Hematopoietic multipotent progenitor cell treated with erythropoietin and hydrocortisone succinate and interleukin-3 and kit ligand, for 4 days (in vitro differentiated cells): ENCODE measurements at regions not wholly inside any gene's neighbourhood (a gene's known extent, or its start where the extent isn't known, plus 50 kb on each side); places are given as distances from the start of the nearest gene placed in this dataset.
"Not testable (repeated sequence)": the region's sequence is repeated elsewhere in the genome, so short reads cannot be mapped to it uniquely, and the experiment has no call there.

Experiments
- DNase-seq: peaks from one replicate; pipeline ENCODE4 v3.0.0-alpha.2; 2015

DNA sequence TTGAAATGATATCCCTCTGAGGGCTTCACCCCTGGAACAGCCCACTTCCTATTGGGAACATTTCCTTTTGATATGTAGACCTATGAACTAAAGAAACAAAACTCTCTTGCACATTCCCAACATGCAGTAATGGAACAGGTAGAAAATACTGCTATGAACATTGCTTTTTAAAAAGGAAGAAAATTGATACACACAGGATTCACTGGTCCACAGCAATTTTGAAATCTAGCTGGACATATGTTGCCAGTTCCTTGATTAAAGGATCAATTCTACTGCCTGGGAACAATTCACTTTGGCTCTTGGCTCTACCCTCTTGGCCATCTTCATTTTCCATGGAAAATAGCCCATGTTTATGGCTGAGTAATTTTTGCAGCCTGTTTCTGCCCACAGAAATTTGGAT lies 74.9 kb upstream of the ZNF280D start:
- DNase-seq, result no peak

- DNase-seq, result no peak
Measured at GRCh38 chr15:56806148-56806536, 72.8 kb upstream of the ZNF280D start.

DNA sequence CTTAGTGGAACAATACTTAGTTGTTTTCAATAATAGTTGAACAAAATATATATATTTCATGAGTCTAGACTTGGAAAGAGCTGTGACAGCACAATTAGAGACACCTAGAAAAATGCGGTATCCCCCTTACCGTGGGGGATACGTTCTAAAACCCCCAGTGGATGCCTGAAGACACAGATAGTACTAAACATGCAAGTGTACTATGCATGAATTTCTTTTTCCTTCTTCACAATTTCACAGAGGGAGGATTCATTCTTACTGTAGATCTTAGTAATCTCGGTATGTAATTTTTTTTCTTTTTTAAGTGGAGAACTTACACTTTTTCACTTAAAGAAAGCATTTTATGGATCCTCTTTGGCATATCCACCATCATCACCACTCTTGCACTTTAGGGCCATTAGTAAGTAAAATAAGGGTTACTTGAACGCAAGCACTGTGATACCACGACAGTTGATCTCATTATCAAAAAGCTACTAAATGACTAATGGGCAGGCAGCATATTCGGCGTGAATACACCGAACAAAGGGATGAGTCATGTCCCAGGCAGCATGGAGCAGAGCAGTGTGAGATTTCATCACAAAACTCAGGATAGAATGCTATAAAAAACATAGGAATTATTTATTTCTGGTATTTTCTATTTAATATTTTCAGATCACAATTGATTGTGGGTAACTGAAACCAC lies 72.3 kb upstream of the ZNF280D start:
- peak; percentile 31 for DNase-seq

- DNase-seq, result no peak
Measured at GRCh38 chr15:56804938-56805337, 71.6 kb upstream of the ZNF280D start.

DNA sequence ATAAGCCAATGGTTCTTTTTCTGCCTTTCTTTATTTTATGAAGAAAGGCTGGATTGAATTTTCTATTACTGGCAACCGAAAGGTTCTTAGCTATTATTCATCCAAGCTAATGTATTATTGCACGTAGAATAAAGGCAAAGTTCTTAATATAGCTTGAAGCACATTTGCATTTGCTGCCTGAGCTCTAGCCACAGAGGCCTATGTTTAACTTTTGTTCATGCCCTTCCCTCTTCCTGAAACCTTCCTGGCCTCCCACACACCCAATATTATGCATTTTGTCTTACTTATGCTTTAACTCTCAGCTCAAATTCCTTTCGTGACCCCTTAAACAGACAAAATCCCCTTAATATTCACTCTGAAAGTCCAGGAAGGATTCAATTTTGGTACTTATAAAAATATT lies 71.0 kb upstream of the ZNF280D start:
- DNase-seq, result no peak

DNA sequence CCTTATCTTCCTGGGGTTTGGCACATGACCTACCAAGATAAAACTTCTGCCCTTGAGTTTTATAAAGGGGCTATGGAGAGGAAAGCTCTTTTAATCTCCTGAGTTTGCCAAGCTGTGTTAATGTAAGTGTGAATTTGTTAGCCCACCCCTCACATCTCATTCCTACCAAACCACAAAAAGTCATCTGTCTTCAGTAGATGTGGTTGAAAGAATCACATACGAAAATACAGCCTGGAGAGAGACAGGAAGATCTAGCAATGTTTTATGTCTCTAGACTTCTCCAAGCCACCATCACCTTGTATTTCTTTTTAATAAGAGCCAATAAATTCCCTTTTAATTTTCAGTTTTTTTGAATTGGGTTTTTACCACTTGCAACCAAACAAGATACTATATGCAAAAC lies 68.9 kb upstream of the ZNF280D start:
- peak; percentile 23 for DNase-seq

GRCh38 chr15:56798639-56799038 lies 65.3 kb upstream of the ZNF280D start:
- no peak for DNase-seq

DNA sequence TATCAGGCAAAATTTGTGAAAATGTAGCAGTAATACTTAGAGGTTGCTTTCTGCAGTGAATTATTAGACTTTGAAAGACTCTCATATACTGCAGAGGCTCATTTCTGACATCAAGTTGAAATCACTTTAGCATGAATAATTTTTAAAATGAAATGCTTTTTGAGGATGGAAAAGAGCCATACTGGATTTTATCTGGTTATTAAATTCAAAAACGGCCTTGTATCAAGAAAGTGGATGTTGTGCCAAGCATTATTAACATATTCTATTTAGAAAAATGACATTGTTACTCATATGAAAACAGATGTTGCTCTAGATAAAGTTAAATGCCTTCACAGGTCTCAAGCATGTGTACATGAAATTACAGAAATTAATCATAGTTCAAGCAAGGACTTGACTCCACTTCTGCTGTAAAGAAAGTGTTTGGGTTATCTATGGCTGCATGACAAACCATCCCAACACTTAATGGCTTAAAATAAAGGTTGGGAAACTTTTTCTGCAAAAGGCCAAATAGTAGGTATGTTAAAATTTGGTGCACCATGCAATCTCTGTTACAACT lies 64.5 kb upstream of the ZNF280D start:
- no peak for DNase-seq

- DNase-seq, result no peak
Measured at GRCh38 chr15:56795502-56795901, 62.2 kb upstream of the ZNF280D start.

DNA sequence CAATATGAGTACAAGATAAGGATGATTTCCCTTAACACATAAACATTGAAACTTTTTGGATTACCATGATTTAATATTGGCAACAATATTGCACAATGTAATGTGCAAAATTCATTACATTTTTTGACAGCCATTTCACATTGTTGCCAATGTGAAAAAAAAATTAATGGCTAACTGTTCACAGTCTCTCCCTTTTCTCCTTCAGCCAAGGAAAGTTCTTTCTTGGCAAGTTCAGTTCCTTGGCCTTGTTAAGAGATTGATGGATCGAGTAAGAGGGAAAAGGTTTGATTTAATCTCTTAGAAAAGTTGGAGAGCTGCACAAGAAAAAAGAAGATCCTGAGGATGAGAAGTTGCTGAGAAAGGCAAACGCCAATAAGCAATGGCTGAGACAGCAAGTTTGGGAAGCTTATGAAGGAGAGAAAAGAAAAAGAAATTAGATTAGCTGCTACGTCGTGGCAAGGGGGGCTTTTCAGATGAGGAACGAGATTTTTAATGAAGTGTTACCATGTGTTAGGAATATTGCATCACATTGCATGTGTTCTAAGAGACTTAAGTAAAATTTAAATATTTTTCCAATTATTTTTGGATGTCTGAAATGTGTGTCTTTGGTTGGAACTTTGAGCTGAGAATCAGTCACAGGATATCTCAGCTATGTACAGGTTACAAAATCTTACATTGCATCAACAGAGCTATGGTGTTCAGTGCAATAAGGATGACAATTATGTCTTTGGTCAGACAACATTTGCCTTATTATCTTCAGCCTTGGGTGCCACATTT lies 61.4 kb upstream of the ZNF280D start:
- DNase-seq, result no peak

DNA sequence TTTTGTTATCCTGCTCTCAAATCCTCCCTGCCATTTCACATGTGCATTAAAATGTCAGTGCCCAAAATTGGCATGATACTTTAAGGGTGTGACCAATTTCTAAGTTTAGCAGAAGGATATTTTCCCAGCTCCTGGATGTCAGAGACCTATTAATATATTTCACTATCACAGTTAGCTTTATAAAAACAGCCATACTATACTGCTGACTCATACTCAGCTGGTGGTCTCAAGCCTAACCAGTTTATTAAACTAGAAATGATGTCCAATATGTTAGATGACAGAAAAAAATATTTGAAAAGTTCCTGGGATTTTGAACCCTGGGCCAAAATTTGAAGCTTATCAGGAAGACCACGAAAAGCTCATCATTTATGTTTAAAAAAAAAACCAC lies 60.9 kb upstream of the ZNF280D start:
- no peak for DNase-seq

DNA sequence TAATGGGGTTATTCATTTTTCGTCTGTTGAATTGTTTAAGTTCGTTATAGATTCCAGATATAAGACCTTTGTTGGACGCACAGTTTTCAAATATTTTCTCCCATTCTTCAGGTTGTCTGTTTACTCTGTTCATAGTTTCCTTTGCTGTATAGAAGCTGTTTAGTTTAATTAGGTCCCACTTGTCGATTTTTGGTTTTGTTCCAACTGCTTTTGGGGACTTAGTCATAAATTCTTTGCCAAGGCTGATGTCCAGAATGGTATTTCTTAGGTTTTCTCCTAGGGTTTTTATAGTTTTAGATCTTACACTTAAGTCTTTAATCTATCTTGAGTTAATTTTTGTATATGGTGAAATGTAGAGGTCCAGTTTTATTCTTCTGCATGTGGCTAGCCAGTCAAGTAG lies 58.9 kb upstream of the ZNF280D start:
- no peak for DNase-seq

DNA sequence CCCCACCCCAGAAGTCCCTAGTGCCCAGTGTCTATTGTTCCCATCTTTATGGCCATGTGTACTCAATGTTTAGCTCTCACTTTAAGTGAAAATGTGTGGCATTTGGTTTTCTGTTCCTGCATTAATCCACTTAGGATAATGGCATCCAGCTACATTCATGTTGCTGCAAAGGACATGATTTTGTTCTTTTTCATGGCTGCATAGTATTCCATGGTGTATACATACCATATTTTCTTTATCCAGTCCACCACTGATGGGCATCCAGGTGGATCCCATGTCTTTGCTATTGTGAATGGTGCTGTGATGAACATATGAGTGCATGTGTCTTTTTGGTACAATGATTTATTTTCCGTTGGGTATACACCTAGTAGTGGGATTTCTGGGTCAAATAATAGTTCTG lies 58.2 kb upstream of the ZNF280D start:
- not testable (repeated sequence) for DNase-seq

- no peak for DNase-seq
Measured at GRCh38 chr15:56788359-56788758, 55.0 kb upstream of the ZNF280D start.

DNA sequence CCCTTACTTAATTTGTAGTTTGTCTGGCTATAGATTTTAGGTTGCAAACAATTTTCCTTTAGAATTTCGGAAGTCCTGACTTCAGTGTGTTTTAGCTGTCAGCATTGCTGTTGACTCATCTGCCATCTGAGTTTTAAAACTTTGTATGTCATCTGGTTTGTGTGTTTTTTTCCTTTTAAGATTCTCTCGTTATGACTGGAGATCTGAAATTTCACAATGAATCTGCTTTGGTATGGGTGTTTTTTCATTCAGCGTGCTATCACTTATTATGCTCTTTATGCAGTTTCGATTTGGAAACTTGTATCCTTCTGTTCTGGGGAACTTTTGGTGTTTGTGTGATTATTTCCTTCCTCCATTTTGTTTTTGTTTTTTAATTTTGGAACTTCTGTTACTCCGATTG lies 53.7 kb upstream of the ZNF280D start:
- no peak for DNase-seq

DNA sequence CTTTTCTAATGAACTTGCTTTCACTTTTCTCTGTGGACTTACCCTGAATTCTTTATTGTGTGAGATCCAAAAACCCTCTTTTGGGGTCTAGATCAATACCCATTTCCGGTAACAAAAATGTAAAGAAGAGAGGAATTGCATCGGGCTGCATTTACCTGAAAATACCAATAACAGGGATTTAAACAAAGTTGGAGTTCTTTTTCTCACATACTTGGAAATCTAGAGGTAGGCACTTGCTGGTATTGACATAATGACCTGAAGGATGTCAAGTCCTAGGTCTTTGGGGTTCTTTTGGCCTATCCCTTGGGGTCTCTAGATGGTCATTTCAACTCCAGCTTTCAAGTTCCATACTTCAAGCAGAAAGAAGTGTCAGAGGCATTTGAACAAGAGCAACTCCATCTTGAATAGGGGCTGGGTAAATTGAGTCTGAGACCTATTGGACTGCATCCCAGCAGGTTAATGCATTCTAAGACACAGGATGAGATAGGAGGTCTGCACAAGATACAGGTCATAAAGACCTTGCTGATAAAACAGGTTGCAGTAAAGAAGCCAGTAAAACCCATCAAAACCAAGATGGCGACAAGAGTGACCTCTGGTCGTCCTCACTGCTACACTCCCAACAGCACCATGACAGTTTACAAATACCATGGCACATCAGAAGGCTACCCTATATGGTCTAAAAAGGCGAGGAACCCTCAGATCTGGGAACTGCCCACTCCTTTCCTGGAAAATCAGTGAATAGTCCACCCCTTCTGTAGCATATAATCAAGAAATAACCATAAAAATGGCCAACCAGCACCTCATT lies 50.8 kb upstream of the ZNF280D start:
- no peak for DNase-seq

- DNase-seq, result no peak
Measured at GRCh38 chr15:56783156-56783856, 50.0 kb upstream of the ZNF280D start.
